ENCODE measurements at regions not wholly inside any gene's neighbourhood (a gene's known extent, or its start where the extent isn't known, plus 50 kb on each side); places are given as distances from the start of the nearest gene placed in this dataset.
A peak's percentile ranks its signal among the peaks of the same experiment; 100 is the strongest.

DNA sequence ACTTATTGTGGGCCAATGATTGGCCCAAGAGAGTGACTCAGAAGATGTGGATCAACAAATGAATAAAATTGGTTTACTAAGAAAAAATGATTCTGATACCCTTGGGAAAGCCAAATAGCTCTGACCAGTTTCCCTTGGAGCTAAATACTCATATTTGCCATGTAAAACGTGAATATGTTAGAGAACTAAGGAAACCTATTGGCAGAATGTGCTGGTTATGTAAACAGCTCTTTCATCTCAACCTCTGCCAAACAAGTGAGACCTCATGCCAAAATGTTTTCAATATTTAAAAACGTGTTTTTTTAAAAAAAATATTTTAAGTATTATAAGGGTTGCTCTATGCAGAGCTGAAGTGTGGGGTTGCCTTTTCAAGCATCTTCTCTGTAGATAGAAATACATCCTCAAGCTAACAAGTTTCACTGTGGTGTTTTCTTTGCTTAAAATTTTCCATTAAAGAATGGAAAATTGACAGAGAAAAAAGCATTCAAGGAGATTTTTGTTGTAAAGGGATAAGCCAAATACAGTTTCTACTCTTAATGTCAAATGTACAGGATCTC lies 186.9 kb upstream of the TUT7 start:
- TF ChIP-seq, protein P1, sequence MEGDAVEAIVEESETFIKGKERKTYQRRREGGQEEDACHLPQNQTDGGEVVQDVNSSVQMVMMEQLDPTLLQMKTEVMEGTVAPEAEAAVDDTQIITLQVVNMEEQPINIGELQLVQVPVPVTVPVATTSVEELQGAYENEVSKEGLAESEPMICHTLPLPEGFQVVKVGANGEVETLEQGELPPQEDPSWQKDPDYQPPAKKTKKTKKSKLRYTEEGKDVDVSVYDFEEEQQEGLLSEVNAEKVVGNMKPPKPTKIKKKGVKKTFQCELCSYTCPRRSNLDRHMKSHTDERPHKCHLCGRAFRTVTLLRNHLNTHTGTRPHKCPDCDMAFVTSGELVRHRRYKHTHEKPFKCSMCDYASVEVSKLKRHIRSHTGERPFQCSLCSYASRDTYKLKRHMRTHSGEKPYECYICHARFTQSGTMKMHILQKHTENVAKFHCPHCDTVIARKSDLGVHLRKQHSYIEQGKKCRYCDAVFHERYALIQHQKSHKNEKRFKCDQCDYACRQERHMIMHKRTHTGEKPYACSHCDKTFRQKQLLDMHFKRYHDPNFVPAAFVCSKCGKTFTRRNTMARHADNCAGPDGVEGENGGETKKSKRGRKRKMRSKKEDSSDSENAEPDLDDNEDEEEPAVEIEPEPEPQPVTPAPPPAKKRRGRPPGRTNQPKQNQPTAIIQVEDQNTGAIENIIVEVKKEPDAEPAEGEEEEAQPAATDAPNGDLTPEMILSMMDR (IDR thresholded peaks at IDR 0.05; ENCODE audit: control insufficient read depth, insufficient read depth, low read depth, low read length, missing control alignments): no peak
- no peak overlapping the region for H3K4me3 ChIP-seq (ENCODE audit: control insufficient read depth, low read depth, low read length)
- DNase-seq (ENCODE audit: low read depth): no peak

DNA sequence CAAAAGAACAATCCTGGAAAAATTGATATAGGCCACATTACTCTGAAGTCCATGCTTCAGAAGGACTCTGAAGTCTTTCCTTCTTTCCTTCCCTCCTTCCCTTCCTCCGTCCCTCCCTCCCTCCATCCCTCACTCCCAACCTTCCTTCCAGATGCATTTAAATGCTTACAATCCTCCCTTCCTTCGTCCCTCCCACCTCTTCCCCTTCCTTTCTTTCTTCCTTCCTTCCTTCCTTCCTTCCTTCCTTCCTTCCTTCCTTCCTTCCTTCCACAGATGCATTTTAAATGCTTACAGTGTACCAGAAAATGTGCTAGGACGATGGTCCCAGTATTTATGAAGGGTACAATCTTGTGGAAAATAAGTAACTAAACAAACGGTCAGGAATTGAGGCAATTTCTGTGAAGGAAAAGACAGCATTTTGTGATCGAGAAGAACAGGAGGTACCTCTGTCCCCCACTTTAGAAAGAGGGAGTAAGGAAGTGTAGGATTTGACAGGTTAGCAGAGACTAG lies 181.3 kb upstream of the TUT7 start:
- TF ChIP-seq, protein P1 (IDR thresholded peaks at IDR 0.05; ENCODE audit: control insufficient read depth, insufficient read depth, low read depth, low read length, missing control alignments): no peak
- H3K4me3 ChIP-seq (ENCODE audit: control insufficient read depth, low read depth, low read length): no peak overlapping the region
- no peak for DNase-seq (ENCODE audit: low read depth)

DNA sequence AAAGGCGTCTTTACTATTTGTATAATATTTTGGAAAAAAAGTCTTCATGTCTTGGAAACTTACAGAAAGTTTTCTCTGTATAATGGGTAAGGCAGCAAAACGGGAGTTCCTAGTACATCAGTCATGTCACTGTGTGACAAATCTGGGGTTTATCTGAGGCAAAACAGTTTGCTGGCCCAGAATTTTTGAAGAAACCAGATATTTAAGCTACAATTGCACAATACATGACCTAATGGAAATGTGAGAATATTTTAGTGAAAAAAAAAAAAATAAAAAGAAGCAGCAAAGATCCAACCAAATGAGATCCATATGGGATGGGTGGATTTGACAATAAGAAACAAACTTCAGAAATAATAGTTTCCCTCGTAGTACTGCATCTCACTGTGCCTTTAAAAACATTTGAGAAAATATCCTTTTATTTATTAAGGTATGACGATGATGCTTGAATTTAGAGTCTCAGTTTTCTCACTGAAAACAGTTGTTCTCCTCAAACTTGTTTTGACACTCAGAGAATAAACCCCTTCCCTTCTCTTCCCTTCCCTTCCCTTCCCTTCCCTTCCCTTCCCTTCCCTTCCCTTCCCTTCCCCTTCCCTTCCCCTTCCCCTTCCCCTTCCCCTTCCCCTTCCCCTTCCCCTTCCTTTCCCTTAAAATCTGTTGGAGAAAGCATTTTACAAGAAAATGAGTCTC lies 180.5 kb upstream of the TUT7 start:
- no peak overlapping the region for H3K4me3 ChIP-seq (ENCODE audit: control insufficient read depth, low read depth, low read length)
- TF ChIP-seq, protein P1 (IDR thresholded peaks at IDR 0.05; ENCODE audit: control insufficient read depth, insufficient read depth, low read depth, low read length, missing control alignments): no peak
- DNase-seq (ENCODE audit: low read depth): peak; percentile 80

DNA sequence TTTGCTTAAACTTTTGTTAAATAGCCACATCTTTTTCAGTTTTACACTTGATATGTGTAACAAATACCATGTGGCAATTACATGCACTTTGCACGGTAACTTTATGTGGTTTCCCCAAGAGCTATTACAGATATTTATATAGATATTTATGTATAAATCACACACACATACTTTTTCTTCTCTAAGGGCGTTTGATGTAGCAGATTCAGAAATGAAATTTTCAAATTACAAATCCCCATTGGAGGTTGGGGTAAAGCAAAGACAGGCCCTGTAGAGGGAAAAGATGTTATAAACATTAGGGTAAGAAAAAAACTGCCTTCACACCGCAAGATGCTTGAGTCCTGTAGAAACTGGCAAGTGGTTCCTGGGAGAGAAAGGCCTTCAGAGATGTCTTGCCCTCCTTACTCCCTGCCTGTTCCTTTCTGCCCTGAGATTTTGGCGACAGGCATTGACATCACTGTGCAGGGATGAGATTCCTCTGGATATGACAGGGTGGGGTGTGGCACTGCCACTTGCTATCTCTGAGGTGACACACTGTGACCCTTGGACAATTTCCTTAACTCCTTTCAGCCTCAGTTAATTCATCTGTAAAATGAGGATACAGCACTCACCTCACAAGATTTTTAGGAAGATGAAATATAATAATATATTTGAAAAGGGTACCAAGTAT lies 177.9 kb upstream of the TUT7 start:
- H3K4me3 ChIP-seq (ENCODE audit: control insufficient read depth, low read depth, low read length): no peak overlapping the region
- DNase-seq (ENCODE audit: low read depth): no peak
- TF ChIP-seq, protein P1 (IDR thresholded peaks at IDR 0.05; ENCODE audit: control insufficient read depth, insufficient read depth, low read depth, low read length, missing control alignments): no peak

DNA sequence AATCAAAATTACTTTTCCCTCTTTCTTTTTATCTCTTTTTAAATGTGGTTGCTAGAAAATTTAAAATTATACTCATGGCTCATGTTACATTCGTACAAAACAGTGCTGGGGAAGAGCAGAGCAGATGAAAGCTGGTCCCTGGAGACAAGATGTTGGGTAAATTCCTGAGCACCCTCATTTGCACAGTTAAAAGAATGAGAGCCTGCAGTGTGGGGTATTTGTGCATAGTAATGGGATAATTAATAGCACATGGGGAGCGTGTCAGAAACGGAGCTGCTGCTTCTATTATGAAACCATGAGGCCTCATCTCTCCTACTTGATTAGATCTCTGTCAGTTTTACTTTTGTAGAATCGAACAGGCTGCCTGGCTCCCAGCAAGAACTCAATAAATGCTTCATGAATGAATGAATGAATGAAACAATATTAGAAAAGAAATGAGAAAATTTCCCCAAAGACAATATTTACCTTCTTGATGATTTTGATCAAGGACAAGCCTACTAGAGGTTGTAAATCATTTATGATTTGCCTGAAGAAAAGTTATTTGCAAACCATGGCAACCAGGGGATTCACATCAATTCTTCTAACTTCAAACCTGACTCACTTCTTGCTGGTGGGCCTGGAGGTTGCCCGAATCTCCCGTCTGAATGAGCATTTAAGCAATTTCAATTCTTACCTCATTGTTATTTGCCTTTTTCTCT lies 177.2 kb upstream of the TUT7 start:
- TF ChIP-seq, protein P1 (IDR thresholded peaks at IDR 0.05; ENCODE audit: control insufficient read depth, insufficient read depth, low read depth, low read length, missing control alignments): no peak
- no peak overlapping the region for H3K4me3 ChIP-seq (ENCODE audit: control insufficient read depth, low read depth, low read length)
- peak; percentile 43 for DNase-seq (ENCODE audit: low read depth)

DNA sequence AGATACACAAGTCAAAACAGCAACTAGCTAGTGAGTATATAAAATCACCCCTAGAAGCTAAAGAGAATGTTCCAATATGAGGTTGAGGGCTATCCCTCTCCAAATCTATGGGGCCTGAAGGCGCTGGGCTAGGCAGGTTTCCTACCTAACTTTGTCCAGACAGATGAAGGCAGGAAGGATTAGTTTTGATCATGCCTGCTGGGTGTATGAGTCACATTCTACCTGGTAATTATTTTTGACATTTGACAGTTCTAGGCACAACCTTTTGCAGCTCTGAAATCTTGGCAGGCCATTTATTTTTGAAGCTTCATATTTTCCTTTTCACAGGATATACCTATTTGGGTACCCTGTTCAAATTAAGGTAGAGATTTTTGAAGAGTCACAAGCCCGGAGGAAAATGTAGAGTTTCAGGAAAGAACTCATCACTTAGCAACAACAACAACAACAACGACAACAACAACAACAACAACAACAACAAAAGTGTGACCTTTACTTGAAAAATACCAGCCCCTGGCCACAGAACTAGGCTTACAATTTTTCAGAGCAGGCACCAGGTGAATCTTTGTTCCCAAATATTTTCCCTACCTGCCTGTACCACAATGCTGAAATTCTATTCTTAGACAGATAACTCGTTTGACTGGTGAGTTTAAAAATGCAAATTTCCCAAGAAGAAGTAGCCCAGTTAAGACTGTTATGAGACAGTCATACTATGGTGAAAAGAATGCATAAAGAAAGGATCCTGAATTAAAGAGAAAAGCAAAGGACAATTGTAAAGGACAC lies 175.5 kb upstream of the TUT7 start:
- DNase-seq (ENCODE audit: low read depth): no peak
- TF ChIP-seq, protein P1 (IDR thresholded peaks at IDR 0.05; ENCODE audit: control insufficient read depth, insufficient read depth, low read depth, low read length, missing control alignments): no peak
- no peak overlapping the region for H3K4me3 ChIP-seq (ENCODE audit: control insufficient read depth, low read depth, low read length)

Measured in AG09309 (cell line).